Esophagus squamous epithelium (tissue), 5 donors: ENCODE measurements at regions not wholly inside any gene's neighbourhood (a gene's known extent, or its start where the extent isn't known, plus 50 kb on each side); places are given as distances from the start of the nearest gene placed in this dataset.

Experiments used
- DNase-seq: peaks from one replicate; lab custom pipeline; 2025; lab: John Stamatoyannopoulos, UW
- H3K27ac ChIP-seq, 4 donors: fragments of 200-600 bp; sonication (generic); one replicate each; pipeline ENCODE4 v1.5.1; 2016 to 2019; ENCODE audit warnings: mild to moderate bottlenecking in 1 of 4
- H3K27me3 ChIP-seq, 4 donors: fragments of 200-600 bp; sonication (generic); 1 replicate in 3 of 4; 2 replicates in 1 of 4; pipeline versions ENCODE4 v1.5.1 to v1.6.0; 2017 to 2021; ENCODE audit warnings: antibody characterized with exemption in 1 of 4
- H3K36me3 ChIP-seq, 3 donors: fragments of 200-600 bp; sonication (generic); one replicate each; pipeline ENCODE4 v1.5.1; 2016 to 2019
- H3K4me1 ChIP-seq, 3 donors: fragments of 200-600 bp; sonication (generic); one replicate each; pipeline ENCODE4 v1.5.1; 2017 to 2019
- H3K4me3 ChIP-seq, 4 donors: fragments of 200-600 bp; sonication (generic); 1 replicate in 3 of 4; 2 replicates in 1 of 4; pipeline ENCODE4 v1.5.1; 2016 to 2019; ENCODE audit warnings: mild to moderate bottlenecking in 2 of 4, moderate library complexity in 1 of 4
- H3K9me3 ChIP-seq, 3 donors: fragments of 200-600 bp; sonication (generic); one replicate each; pipeline ENCODE4 v1.5.1; 2016 to 2019
- CTCF ChIP-seq, 6 experiments: fragments of 450-650 bp in 4 of 6; fragments of 200-600 bp in 2 of 6; sonication (generic) in 2 of 6; IDR thresholded peaks; one replicate each; pipeline ENCODE4 v1.5.1; 2016 to 2019; ENCODE audit warnings: antibody characterized with exemption in 6 of 6, mild to moderate bottlenecking in 4 of 6, moderate library complexity in 4 of 6
- POLR2A ChIP-seq, 4 donors: fragments of 450-650 bp; IDR thresholded peaks; one replicate each; pipeline ENCODE4 v1.6.1; 2017; ENCODE audit warnings: antibody characterized with exemption in 4 of 4, mild to moderate bottlenecking in 4 of 4, moderate library complexity in 3 of 4
- WGBS, 2 donors: methylation state at CpG; one replicate each; pipeline ENCODE4 v1.1.5; 2018; 5-methylcytosine and 5-hydroxymethylcytosine counted together
- intact Hi-C: fragments of 100-400 bp; cut with DNase I; formaldehyde crosslinking; loops from one replicate; pipeline ENCODE4 v1.15.0; 2022
- donor health status: DM: yes; HTN: yes; CAD: no.

GRCh38 chr5:97412959-97413358, 229.9 kb upstream of the RIOK2 start:
- intact Hi-C loops = no loop called here
- WGBS, 2 donors = 66 to 83% methylated on average over 2 of the region's 2 CpGs

GRCh38 chr5:97417986-97418385, 234.9 kb upstream of the RIOK2 start:
- H3K27ac ChIP-seq = no peak overlapping the region
- no peaks in the 10 kb centered on the region for H3K9me3 ChIP-seq
- H3K27me3 ChIP-seq = no peaks in the 10 kb centered on the region
- intact Hi-C loops = no loop called here
- H3K36me3 ChIP-seq = no peaks in the 10 kb centered on the region
- no peak for TF ChIP-seq CTCF (IDR thresholded peaks at IDR 0.05)
- TF ChIP-seq POLR2A (IDR thresholded peaks at IDR 0.05) = no peak
- no peaks in the 10 kb centered on the region for H3K4me1 ChIP-seq
- no peak overlapping the region for H3K4me3 ChIP-seq
- no peak for DNase-seq

More at GRCh38 chr5:97412959-97413358, 229.9 kb upstream of the RIOK2 start:
- no peak overlapping the region for H3K4me3 ChIP-seq
- H3K9me3 ChIP-seq = no peaks in the 10 kb centered on the region
- no peaks in the 10 kb centered on the region for H3K27me3 ChIP-seq
- no peaks in the 10 kb centered on the region for H3K36me3 ChIP-seq
- no peak for TF ChIP-seq CTCF (IDR thresholded peaks at IDR 0.05)
- TF ChIP-seq POLR2A (IDR thresholded peaks at IDR 0.05) = no peak
- no peak overlapping the region for H3K27ac ChIP-seq
- no peaks in the 10 kb centered on the region for H3K4me1 ChIP-seq
- DNase-seq = no peak

- no peaks in the 10 kb centered on the region for H3K36me3 ChIP-seq
- DNase-seq = no peak
- H3K27ac ChIP-seq = no peak overlapping the region
- intact Hi-C loops = no loop called here
- WGBS, 2 donors = 0 to 50% methylated on average over 1 of the region's 1 CpG
- no peaks in the 10 kb centered on the region for H3K27me3 ChIP-seq
- H3K4me1 ChIP-seq = no peaks in the 10 kb centered on the region
- H3K9me3 ChIP-seq = no peaks in the 10 kb centered on the region
- TF ChIP-seq CTCF (IDR thresholded peaks at IDR 0.05) (no peak), POLR2A (IDR thresholded peaks at IDR 0.05) (no peak)
- no peak overlapping the region for H3K4me3 ChIP-seq
These were observed 235.4 kb upstream of the RIOK2 start for GRCh38 chr5:97418462-97418861.

- Histone ChIP-seq H3K4me1 (no peaks in the 10 kb centered on the region), H3K9me3 (no peaks in the 10 kb centered on the region), H3K4me3 (no peak overlapping the region), H3K36me3 (no peaks in the 10 kb centered on the region), H3K27ac (no peak overlapping the region), H3K27me3 (no peaks in the 10 kb centered on the region)
- TF ChIP-seq POLR2A (IDR thresholded peaks at IDR 0.05) (no peak), CTCF (IDR thresholded peaks at IDR 0.05) (no peak)
- intact Hi-C loops = no loop called here
- WGBS, 2 donors = 45 to 50% methylated on average over 1 of the region's 1 CpG
- DNase-seq = no peak
These were observed 237.6 kb upstream of the RIOK2 start for GRCh38 chr5:97420646-97421045.

- Histone ChIP-seq H3K9me3 (no peaks in the 10 kb centered on the region), H3K27ac (no peak overlapping the region), H3K36me3 (no peaks in the 10 kb centered on the region), H3K27me3 (no peaks in the 10 kb centered on the region), H3K4me1 (no peaks in the 10 kb centered on the region), H3K4me3 (no peak overlapping the region)
- no peak for DNase-seq
- WGBS, 2 donors = 55 to 78% methylated on average over 3 of the region's 3 CpGs
- intact Hi-C loops = no loop called here
- no peak for TF ChIP-seq POLR2A (IDR thresholded peaks at IDR 0.05)
- TF ChIP-seq CTCF (IDR thresholded peaks at IDR 0.05) = no peak
These were observed 239.6 kb upstream of the RIOK2 start for GRCh38 chr5:97422678-97423077.
